ENCODE measurements at regions not wholly inside any gene's neighbourhood (a gene's known extent, or its start where the extent isn't known, plus 50 kb on each side); places are given as distances from the start of the nearest gene placed in this dataset.

- Histone ChIP-seq H3K36me3 (no peaks in the 10 kb centered on the region), H3K9me3 (peaks cover 19% of the 10 kb centered on the region), H3K27ac (no peak overlapping the region), H3K27me3 (ENCODE audit: low read depth) (no peaks in the 10 kb centered on the region), H3K4me3 (no peak overlapping the region), H3K4me1 (no peaks in the 10 kb centered on the region)
- no peak for TF ChIP-seq CTCF (IDR thresholded peaks at IDR 0.05)
- DNase-seq (no peak), ATAC-seq (no peak)
- intact Hi-C loops (cut with DNase I): no loop called here
Observed at GRCh38 chr1:14380408-14380807, 218.1 kb upstream of the KAZN start.

- ATAC-seq: no peak
- no peaks in the 10 kb centered on the region for H3K4me1 ChIP-seq
- DNase-seq: no peak
- H3K27me3 ChIP-seq (ENCODE audit: low read depth): no peaks in the 10 kb centered on the region
- no peaks in the 10 kb centered on the region for H3K36me3 ChIP-seq
- H3K9me3 ChIP-seq: no peaks in the 10 kb centered on the region
- intact Hi-C loops (cut with DNase I): no loop called here
- H3K27ac ChIP-seq: no peak overlapping the region
- TF ChIP-seq CTCF (IDR thresholded peaks at IDR 0.05): no peak
- no peak overlapping the region for H3K4me3 ChIP-seq
Observed at GRCh38 chr1:14390816-14391215, 207.7 kb upstream of the KAZN start.

GRCh38 chr1:14392161-14392858, 206.2 kb upstream of the KAZN start:
- no peak for DNase-seq
- no peak for TF ChIP-seq CTCF (IDR thresholded peaks at IDR 0.05)
- intact Hi-C loops (cut with DNase I): no loop called here
- Histone ChIP-seq H3K9me3 (no peaks in the 10 kb centered on the region), H3K27me3 (ENCODE audit: low read depth) (no peaks in the 10 kb centered on the region), H3K4me3 (no peak overlapping the region), H3K27ac (no peak overlapping the region), H3K4me1 (no peaks in the 10 kb centered on the region), H3K36me3 (no peaks in the 10 kb centered on the region)
- no peak for ATAC-seq

DNA sequence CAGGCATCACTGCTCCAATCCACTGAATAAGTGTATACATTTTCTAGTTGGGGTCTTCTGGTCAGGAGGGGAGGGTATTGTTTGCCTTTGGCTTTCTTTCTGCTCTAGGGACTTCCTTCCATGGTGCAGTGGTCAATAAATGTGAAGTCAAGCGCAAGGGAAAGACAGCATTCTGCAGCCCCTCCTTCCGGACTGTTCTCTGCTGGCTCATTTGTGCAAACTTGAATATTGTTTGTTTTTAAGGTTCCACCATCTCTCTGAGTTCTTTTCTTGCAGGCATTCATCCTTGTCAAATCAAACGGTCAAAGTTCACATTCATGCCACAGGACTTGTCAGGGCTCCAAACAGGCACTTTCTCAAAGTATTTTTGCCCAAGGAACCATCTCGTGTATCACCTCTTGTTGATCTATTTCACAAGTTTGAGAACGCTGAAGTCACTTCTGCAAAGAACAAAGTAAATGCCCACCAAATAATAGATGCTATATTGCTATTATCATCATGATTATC, 205.6 kb upstream of the KAZN start:
- H3K27me3 ChIP-seq (ENCODE audit: low read depth): no peaks in the 10 kb centered on the region
- no peak overlapping the region for H3K27ac ChIP-seq
- no peaks in the 10 kb centered on the region for H3K36me3 ChIP-seq
- no peaks in the 10 kb centered on the region for H3K9me3 ChIP-seq
- H3K4me1 ChIP-seq: no peaks in the 10 kb centered on the region
- ATAC-seq (no peak), DNase-seq (no peak)
- TF ChIP-seq CTCF (IDR thresholded peaks at IDR 0.05): no peak
- intact Hi-C loops (cut with DNase I): no loop called here
- H3K4me3 ChIP-seq: no peak overlapping the region

DNA sequence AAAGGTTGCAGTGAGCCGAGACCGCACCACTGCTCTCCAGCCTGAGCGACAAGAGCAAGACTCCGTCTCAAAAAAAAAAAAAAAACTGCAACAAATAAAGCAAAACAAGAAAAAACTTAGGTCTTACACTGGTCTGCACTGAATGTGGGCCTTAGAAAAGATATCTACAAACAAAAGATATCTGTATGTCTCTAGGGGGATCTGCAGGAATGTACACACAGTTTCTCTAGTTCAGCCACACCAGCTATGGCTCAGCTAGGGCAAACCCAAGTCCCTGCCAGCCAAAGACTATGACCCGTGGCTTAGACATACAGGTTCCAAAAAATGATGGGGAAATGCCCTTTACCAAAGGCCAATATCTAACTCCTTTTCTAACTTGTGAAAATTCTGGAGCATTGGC, 202.4 kb upstream of the KAZN start:
- Histone ChIP-seq H3K9me3 (no peaks in the 10 kb centered on the region), H3K4me1 (no peaks in the 10 kb centered on the region), H3K4me3 (no peak overlapping the region), H3K27ac (no peak overlapping the region), H3K36me3 (no peaks in the 10 kb centered on the region), H3K27me3 (ENCODE audit: low read depth) (no peaks in the 10 kb centered on the region)
- no peak for DNase-seq
- intact Hi-C loops (cut with DNase I): no loop called here
- ATAC-seq: no peak
- no peak for TF ChIP-seq CTCF (IDR thresholded peaks at IDR 0.05)

Measured in lower lobe of right lung (tissue), 2 donors.